GM21717 (cell line): ENCODE measurements at regions not wholly inside any gene's neighbourhood (a gene's known extent, or its start where the extent isn't known, plus 50 kb on each side); places are given as distances from the start of the nearest gene placed in this dataset.

Experiments used
- ATAC-seq: cut with Tn5 transposase; IDR thresholded peaks from one replicate; pipeline ENCODE4 v1.9.1; 2021; ENCODE audit warnings: mild to moderate bottlenecking, moderate library complexity; ENCODE audit not compliant: unreplicated experiment

GRCh38 chr2:150569761-150570160, 82.3 kb upstream of the RND3 start:
- ATAC-seq = no peak

GRCh38 chr2:150567771-150568301, 80.4 kb upstream of the RND3 start:
- no peak for ATAC-seq

DNA sequence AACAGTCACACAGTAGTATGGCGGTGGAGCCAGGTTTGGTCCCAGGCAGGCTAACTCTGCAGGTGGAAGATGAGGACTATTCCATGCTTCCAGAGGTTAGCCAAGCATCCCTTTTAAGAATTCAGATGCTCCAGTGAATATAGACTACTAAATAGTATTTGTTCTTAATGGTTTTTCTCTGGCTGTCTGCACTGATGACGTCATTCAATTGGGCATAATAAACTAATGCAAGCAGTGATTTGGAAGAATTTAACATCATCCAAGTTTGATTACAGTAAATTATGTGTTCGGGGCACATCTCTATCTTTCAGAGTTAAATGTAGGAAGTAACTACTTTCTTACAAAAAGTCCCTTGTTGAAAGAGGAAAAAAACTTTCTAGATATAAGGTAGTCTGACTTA, 78.8 kb upstream of the RND3 start:
- ATAC-seq = no peak

GRCh38 chr2:150561076-150561475, 73.6 kb upstream of the RND3 start:
- no peak for ATAC-seq

DNA sequence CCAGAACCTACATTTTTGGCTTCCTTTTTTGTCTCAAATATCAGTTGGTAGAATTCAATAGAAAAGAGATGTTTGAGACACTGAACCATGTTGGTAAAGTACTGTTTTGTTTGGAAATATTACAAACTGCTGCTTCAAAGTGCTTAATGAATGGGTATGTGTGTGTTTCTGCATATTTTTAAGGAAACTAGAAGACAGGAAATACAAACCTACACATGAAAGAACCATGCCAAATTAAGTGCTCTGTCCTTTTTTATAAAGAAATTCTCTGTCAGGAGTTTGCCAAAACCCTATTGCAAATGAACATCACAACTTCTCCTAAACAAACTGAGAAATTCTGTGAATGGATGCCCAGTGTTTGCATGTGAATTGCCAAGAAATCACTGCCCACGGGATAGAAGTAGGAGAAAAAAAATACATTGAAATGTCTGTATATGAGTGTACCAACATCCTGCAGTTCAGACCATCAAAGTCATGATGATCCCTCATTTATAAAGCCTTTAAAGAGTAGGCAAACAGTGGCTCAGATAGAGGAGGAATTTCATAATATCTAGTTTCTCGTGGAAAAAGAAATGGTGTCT, 69.6 kb upstream of the RND3 start:
- ATAC-seq = no peak

DNA sequence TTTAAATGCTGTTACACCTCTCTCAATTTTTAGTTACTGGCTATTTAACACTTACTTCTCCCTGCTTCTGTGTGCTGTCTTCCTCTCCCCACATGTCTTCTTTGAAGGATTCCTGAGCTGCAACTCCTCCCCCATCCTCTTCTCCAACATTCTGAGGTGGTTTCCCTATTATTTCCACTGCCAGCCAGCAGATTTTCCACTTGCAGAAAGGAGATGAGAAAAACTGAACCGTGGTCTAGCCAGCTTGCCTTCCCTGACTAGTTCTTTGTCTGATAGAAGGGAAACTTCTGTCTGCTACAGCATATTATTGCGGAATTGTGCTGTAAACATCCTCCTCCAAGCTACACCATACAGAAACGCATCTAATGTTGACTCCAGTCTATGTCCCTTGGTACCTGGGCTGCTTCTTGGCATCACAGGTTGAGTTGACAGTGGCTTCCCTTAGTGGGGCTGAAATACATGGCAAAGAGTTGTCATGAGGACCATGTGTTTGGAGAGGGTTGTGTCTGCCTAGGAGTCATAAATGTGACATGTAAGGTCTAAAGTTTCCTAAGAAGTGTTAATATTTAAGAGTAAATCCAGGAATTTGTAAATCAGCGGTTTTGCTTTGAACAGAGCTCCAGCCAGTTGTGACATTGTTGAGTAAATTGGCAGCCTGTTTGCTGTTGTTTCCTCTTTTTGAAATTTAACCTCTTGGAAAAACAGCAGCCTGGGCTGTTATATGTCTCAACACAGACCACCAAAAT, 68.3 kb upstream of the RND3 start:
- no peak for ATAC-seq

GRCh38 chr2:150554046-150554445, 66.6 kb upstream of the RND3 start:
- ATAC-seq = no peak

DNA sequence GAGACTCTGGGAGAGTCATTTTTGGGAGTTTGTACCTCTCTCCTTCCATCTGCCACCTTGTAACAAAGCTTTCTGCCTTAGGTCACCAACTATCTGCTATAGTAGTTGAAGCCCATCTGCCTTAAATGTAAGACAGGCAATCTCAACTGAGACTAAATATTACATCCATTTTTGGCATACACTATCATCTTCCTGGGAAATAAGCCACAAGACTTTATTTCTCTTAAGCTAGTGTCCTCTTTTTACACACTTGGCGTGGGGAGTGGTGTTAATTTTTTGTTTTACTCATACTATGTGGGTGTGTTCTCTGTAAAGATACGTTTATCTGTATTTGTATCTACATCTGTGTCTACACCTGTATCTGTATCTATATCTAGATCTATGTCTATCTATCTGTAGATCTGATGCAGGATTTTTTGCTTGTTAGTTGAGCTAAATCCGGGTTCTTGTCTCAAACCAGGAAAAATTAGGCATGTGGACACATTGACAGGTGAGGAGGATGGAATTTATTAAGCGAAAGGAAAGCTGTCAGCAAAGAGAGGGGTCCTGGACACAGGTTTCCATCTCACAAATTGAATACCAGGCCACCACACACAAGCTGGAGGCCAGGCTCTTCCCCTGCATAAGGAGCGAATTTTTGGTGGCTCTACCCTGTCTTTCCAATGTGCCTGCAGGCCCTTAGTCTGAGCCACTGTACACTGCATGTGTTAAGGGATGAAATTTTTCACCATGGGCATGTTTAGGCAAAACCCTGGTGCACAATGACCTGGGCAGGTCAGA, 64.8 kb upstream of the RND3 start:
- ATAC-seq = no peak

GRCh38 chr2:150549381-150549780, 61.9 kb upstream of the RND3 start:
- no peak for ATAC-seq

DNA sequence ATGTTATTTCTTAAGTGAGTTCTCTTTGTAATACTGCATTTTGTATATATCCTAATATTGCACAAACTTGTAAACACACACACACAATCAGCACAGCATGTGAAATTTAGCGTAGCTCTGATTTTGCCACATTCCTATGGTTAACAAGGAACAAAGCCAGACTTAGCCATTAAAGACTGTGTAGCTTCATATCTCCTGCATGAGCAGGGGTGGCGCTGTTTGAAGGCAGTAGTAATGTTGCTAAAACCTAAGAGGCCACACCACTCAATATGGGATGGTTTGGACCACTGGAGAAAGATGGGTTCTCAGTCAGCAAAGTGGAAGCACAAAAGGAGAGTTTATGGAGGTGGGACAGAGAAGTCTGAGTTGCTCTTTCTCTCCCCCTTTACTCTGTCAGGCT, 61.1 kb upstream of the RND3 start:
- peak; percentile 62 for ATAC-seq

- no peak for ATAC-seq
These were observed 58.4 kb upstream of the RND3 start for GRCh38 chr2:150545916-150546315.

- ATAC-seq = no peak
These were observed 57.3 kb upstream of the RND3 start for GRCh38 chr2:150544731-150545130.

- no peak for ATAC-seq
These were observed 55.2 kb upstream of the RND3 start for GRCh38 chr2:150542692-150543091.

GRCh38 chr2:150542172-150542571, 54.7 kb upstream of the RND3 start:
- no peak for ATAC-seq

- no peak for ATAC-seq
These were observed 51.3 kb upstream of the RND3 start for GRCh38 chr2:150538651-150539201.
